HUES64 (cell line): ENCODE measurements at regions not wholly inside any gene's neighbourhood (a gene's known extent, or its start where the extent isn't known, plus 50 kb on each side); places are given as distances from the start of the nearest gene placed in this dataset.
"Not testable (repeated sequence)": the region's sequence is repeated elsewhere in the genome, so short reads cannot be mapped to it uniquely, and the experiment has no call there.

Experiments used
- H3K27ac ChIP-seq: 2 replicates; pipeline ENCODE4 v1.7.0; 2013; ENCODE audit warnings: low read depth, low read length, inconsistent platforms
- H3K27me3 ChIP-seq: 2 replicates; pipeline ENCODE4 v1.6.1; 2013; ENCODE audit warnings: mild to moderate bottlenecking, low read length; ENCODE audit not compliant: insufficient read depth
- H3K36me3 ChIP-seq: 2 replicates; pipeline ENCODE4 v1.6.1; 2013; ENCODE audit warnings: mild to moderate bottlenecking, low read length; ENCODE audit not compliant: insufficient read depth
- H3K4me1 ChIP-seq: 2 replicates; pipeline ENCODE4 v1.6.1; 2013; ENCODE audit warnings: mild to moderate bottlenecking, low read length, moderate library complexity; ENCODE audit not compliant: insufficient read depth
- H3K4me3 ChIP-seq: 2 replicates; pipeline ENCODE4 v1.5.1; 2013; ENCODE audit warnings: mild to moderate bottlenecking, low read length, moderate library complexity
- H3K9ac ChIP-seq: 2 replicates; pipeline ENCODE4 v1.6.1; 2013; ENCODE audit warnings: mild to moderate bottlenecking, low read depth, low read length
- H3K9me3 ChIP-seq: 2 replicates; pipeline ENCODE4 v1.6.1; 2013; ENCODE audit warnings: low read depth, low read length; ENCODE audit not compliant: insufficient read depth
- WGBS: fragments of 150-250, 120-280 bp; methylation state at CpG from one replicate; pipeline ENCODE4 v1.1.7; 2013; ENCODE audit warnings: missing lambda C conversion rate; 5-methylcytosine and 5-hydroxymethylcytosine counted together

- Histone ChIP-seq H3K27me3 (no peaks in the 10 kb centered on the region), H3K9ac (no peak overlapping the region), H3K4me3 (no peak overlapping the region), H3K4me1 (peaks cover 22% of the 10 kb centered on the region), H3K27ac (no peak overlapping the region), H3K36me3 (no peaks in the 10 kb centered on the region), H3K9me3 (no peaks in the 10 kb centered on the region)
- 100% methylated on average over 2 of the region's 2 CpGs for WGBS
Measured at GRCh38 chr12:87612996-87613395, 416.2 kb downstream of the C12orf50 start.

- Histone ChIP-seq H3K27ac (no peak overlapping the region), H3K4me3 (no peak overlapping the region), H3K36me3 (no peaks in the 10 kb centered on the region), H3K4me1 (peaks cover 9% of the 10 kb centered on the region), H3K27me3 (no peaks in the 10 kb centered on the region), H3K9ac (no peak overlapping the region), H3K9me3 (no peaks in the 10 kb centered on the region)
- WGBS: 100% methylated on average over 2 of the region's 2 CpGs
Measured at GRCh38 chr12:87608321-87608720, 420.9 kb downstream of the C12orf50 start.

- H3K27ac ChIP-seq: no peak overlapping the region
- no peak overlapping the region for H3K4me3 ChIP-seq
- WGBS: 91% methylated on average over 2 of the region's 2 CpGs
- no peaks in the 10 kb centered on the region for H3K36me3 ChIP-seq
- peaks cover under 1% of the 10 kb centered on the region; the same call in 1 of the 2 replicates for H3K4me1 ChIP-seq
- H3K27me3 ChIP-seq: no peaks in the 10 kb centered on the region
- no peaks in the 10 kb centered on the region for H3K9me3 ChIP-seq
- no peak overlapping the region for H3K9ac ChIP-seq
Measured at GRCh38 chr12:87603727-87604126, 425.5 kb downstream of the C12orf50 start.

- Histone ChIP-seq H3K9ac (no peak overlapping the region), H3K36me3 (no peaks in the 10 kb centered on the region), H3K27me3 (no peaks in the 10 kb centered on the region), H3K9me3 (no peaks in the 10 kb centered on the region), H3K27ac (no peak overlapping the region), H3K4me1 (no peaks in the 10 kb centered on the region), H3K4me3 (no peak overlapping the region)
- 94% methylated on average over 2 of the region's 3 CpGs for WGBS
Measured at GRCh38 chr12:87599459-87599858, 429.7 kb downstream of the C12orf50 start.

- H3K27me3 ChIP-seq: no peaks in the 10 kb centered on the region
- H3K9me3 ChIP-seq: no peaks in the 10 kb centered on the region
- no peaks in the 10 kb centered on the region for H3K36me3 ChIP-seq
- H3K9ac ChIP-seq: no peak overlapping the region
- no peak overlapping the region for H3K27ac ChIP-seq
- WGBS: 90% methylated on average over 3 of the region's 3 CpGs
- no peaks in the 10 kb centered on the region for H3K4me1 ChIP-seq
- no peak overlapping the region for H3K4me3 ChIP-seq
Measured at GRCh38 chr12:87597114-87597513, 432.1 kb downstream of the C12orf50 start.

- H3K36me3 ChIP-seq: no peaks in the 10 kb centered on the region
- H3K4me1 ChIP-seq: no peaks in the 10 kb centered on the region
- no peaks in the 10 kb centered on the region for H3K27me3 ChIP-seq
- no peak overlapping the region for H3K4me3 ChIP-seq
- H3K9me3 ChIP-seq: no peaks in the 10 kb centered on the region
- H3K9ac ChIP-seq: no peak overlapping the region
- 96% methylated on average over 1 of the region's 1 CpG for WGBS
- H3K27ac ChIP-seq: no peak overlapping the region
Measured at GRCh38 chr12:87596636-87597035, 432.6 kb downstream of the C12orf50 start.

GRCh38 chr12:87596134-87596533 is 433.1 kb downstream of the C12orf50 start:
- no peak overlapping the region for H3K9ac ChIP-seq
- 95% methylated on average over 5 of the region's 5 CpGs for WGBS
- no peaks in the 10 kb centered on the region for H3K36me3 ChIP-seq
- no peaks in the 10 kb centered on the region for H3K4me1 ChIP-seq
- no peak overlapping the region for H3K4me3 ChIP-seq
- no peak overlapping the region for H3K27ac ChIP-seq
- H3K9me3 ChIP-seq: no peaks in the 10 kb centered on the region
- no peaks in the 10 kb centered on the region for H3K27me3 ChIP-seq

- no peaks in the 10 kb centered on the region for H3K4me1 ChIP-seq
- no peaks in the 10 kb centered on the region for H3K9me3 ChIP-seq
- no peak overlapping the region for H3K9ac ChIP-seq
- H3K27ac ChIP-seq: no peak overlapping the region
- no peak overlapping the region for H3K4me3 ChIP-seq
- 95% methylated on average over 1 of the region's 2 CpGs for WGBS
- H3K27me3 ChIP-seq: no peaks in the 10 kb centered on the region
- H3K36me3 ChIP-seq: no peaks in the 10 kb centered on the region
Measured at GRCh38 chr12:87585882-87586557, 443.2 kb downstream of the C12orf50 start.

GRCh38 chr12:87579091-87579490 is 450.1 kb downstream of the C12orf50 start:
- 95% methylated on average over 4 of the region's 4 CpGs for WGBS
- not testable (repeated sequence) for H3K9ac ChIP-seq, H3K27ac ChIP-seq, H3K4me1 ChIP-seq, H3K27me3 ChIP-seq, H3K4me3 ChIP-seq, H3K9me3 ChIP-seq, H3K36me3 ChIP-seq

- WGBS: 75% methylated on average over 1 of the region's 2 CpGs
- H3K27ac ChIP-seq: no peak overlapping the region
- no peak overlapping the region for H3K9ac ChIP-seq
- H3K27me3 ChIP-seq: no peaks in the 10 kb centered on the region
- no peak overlapping the region for H3K4me3 ChIP-seq
- 0 out of 2 replicates have a peak, but pooled peaks cover 5% of the 10 kb centered on the region for H3K4me1 ChIP-seq
- no peaks in the 10 kb centered on the region for H3K36me3 ChIP-seq
- no peaks in the 10 kb centered on the region for H3K9me3 ChIP-seq
Measured at GRCh38 chr12:87575906-87576305, 453.3 kb downstream of the C12orf50 start.

- not testable (repeated sequence) for H3K9ac ChIP-seq, H3K4me3 ChIP-seq, H3K36me3 ChIP-seq, H3K27ac ChIP-seq, H3K9me3 ChIP-seq, H3K27me3 ChIP-seq, H3K4me1 ChIP-seq
- 95% methylated on average over 4 of the region's 4 CpGs for WGBS
Measured at GRCh38 chr12:87566918-87567317, 462.3 kb downstream of the C12orf50 start.

- 95% methylated on average over 5 of the region's 5 CpGs for WGBS
- no peak overlapping the region for H3K27ac ChIP-seq
- H3K9ac ChIP-seq: no peak overlapping the region
- no peaks in the 10 kb centered on the region for H3K4me1 ChIP-seq
- no peak overlapping the region for H3K4me3 ChIP-seq
- H3K9me3 ChIP-seq: no peaks in the 10 kb centered on the region
- no peaks in the 10 kb centered on the region for H3K27me3 ChIP-seq
- no peaks in the 10 kb centered on the region for H3K36me3 ChIP-seq
Measured at GRCh38 chr12:87556985-87557384, 472.2 kb downstream of the C12orf50 start.
